K562 (cell line): ENCODE measurements at regions not wholly inside any gene's neighbourhood (a gene's known extent, or its start where the extent isn't known, plus 50 kb on each side); places are given as distances from the start of the nearest gene placed in this dataset.

Experiments
- ATAC-seq: fragments of 200-7000 bp; cut with Tn5 transposase; 3 replicates; pipeline ENCODE4 v1.9.1; 2020; ENCODE audit warnings: moderate library complexity
- BruUV-seq: library from RNA; stranded (reverse); fragments of 400-500 nt; replicated peaks from 2 replicates; lab custom pipeline; 2021; lab: Mats Ljungman, UMichigan
- CTCF ChIA-PET: fragments of 300-600 bp; formaldehyde crosslinking; extraction: SDS; loops from one replicate; lab custom pipeline; 2021; ENCODE audit warnings: low intra/inter-chr PET ratio; lab: Yijun Ruan, JAX
- POLR2A ChIA-PET: fragments of 300-600, 350-650 bp; sonication (Branson Sonifier 250); formaldehyde crosslinking; extraction: SDS; loops from one replicate; lab custom pipeline; 2021; ENCODE audit warnings: antibody characterized with exemption, inconsistent platforms; lab: Yijun Ruan, JAX
- DNase-seq, 4 experiments: peaks; one replicate each; pipeline versions ENCODE4 v3.0.0 to v3.0.0-alpha.2; 2011 to 2018; ENCODE audit warnings: low spot score in 3 of 4, mixed read lengths in 3 of 4; ENCODE audit errors: extremely low read depth in 1 of 4
- FAIRE-seq: peaks from 2 replicates; lab custom pipeline; 2011; peaks lifted over from hg19 to GRCh38; lab: Jason Lieb, UNC
- H2AFZ ChIP-seq: 2 replicates; pipeline ENCODE4 v1.6.0; 2011; ENCODE audit warnings: low read depth, low read length, control low read depth, inconsistent platforms
- H3K27ac ChIP-seq: fragments of 200-600 bp; 3 replicates; pipeline ENCODE4 v1.8.0; 2011; ENCODE audit warnings: low read depth, mild to moderate bottlenecking, control low read depth, inconsistent platforms, low read length, moderate library complexity, mixed read lengths; ENCODE audit errors: extremely low read depth
- H3K27me3 ChIP-seq, 2 experiments: fragments of 300-600 bp in 1 of 2; 2 replicates in 1 of 2; 3 replicates in 1 of 2; pipeline versions ENCODE4 v1.6.0 to v1.8.0; 2011; ENCODE audit warnings: inconsistent platforms in 2 of 2, low read length in 2 of 2, mild to moderate bottlenecking in 1 of 2, mixed read lengths in 1 of 2, moderate library complexity in 1 of 2; ENCODE audit not compliant: control insufficient read depth in 2 of 2, insufficient read depth in 2 of 2
- H3K36me3 ChIP-seq: fragments of 300-600 bp; 3 replicates; pipeline ENCODE4 v1.8.0; 2011; ENCODE audit warnings: mild to moderate bottlenecking, low read length, inconsistent platforms; ENCODE audit not compliant: control insufficient read depth, insufficient read depth
- H3K4me1 ChIP-seq, 2 experiments: fragments of 200-600 bp in 1 of 2; replicated peaks in 1 of 2; 2 replicates in 1 of 2; 3 replicates in 1 of 2; pipeline versions ENCODE4 v1.5.1 to v1.8.0; 2011; ENCODE audit warnings: inconsistent platforms in 2 of 2, low read length in 2 of 2, mild to moderate bottlenecking in 1 of 2, mixed read lengths in 1 of 2, moderate library complexity in 1 of 2; ENCODE audit not compliant: control insufficient read depth in 2 of 2, insufficient read depth in 2 of 2
- H3K4me2 ChIP-seq: 2 replicates; pipeline ENCODE4 v1.6.1; 2011; ENCODE audit warnings: low read length, control low read depth, inconsistent platforms, mixed read lengths; ENCODE audit not compliant: insufficient read depth
- H3K4me3 ChIP-seq: fragments of 200-600 bp; sonication (generic), shearing (Covaris generic); 2 replicates; pipeline ENCODE4 v1.5.1; 2016; ENCODE audit warnings: control low read depth, inconsistent platforms
- H3K79me2 ChIP-seq: fragments of 200-600 bp; 3 replicates; pipeline ENCODE4 v1.8.0; 2011; ENCODE audit warnings: low read length, inconsistent platforms; ENCODE audit not compliant: control insufficient read depth, insufficient read depth
- H3K9ac ChIP-seq, 2 experiments: 2 replicates each; pipeline versions ENCODE4 v1.6.0 to v1.6.1; 2011; ENCODE audit warnings: low read depth in 2 of 2, low read length in 2 of 2, control low read depth in 1 of 2, inconsistent platforms in 1 of 2, mild to moderate bottlenecking in 1 of 2, mixed read lengths in 1 of 2; ENCODE audit not compliant: insufficient read depth in 1 of 2
- H3K9me1 ChIP-seq: one replicate; pipeline ENCODE4 v1.6.0; 2011; ENCODE audit warnings: inconsistent platforms, mild to moderate bottlenecking, low read length, moderate library complexity; ENCODE audit not compliant: control insufficient read depth, insufficient read depth
- H3K9me3 ChIP-seq: replicated peaks from 2 replicates; pipeline ENCODE4 v1.5.1; 2011; ENCODE audit warnings: low read depth, low read length, inconsistent platforms; ENCODE audit not compliant: control insufficient read depth, insufficient read depth
- H4K20me1 ChIP-seq: replicated peaks from 2 replicates; pipeline ENCODE4 v1.6.1; 2011; ENCODE audit warnings: low read length, inconsistent platforms, mixed read lengths; ENCODE audit not compliant: control insufficient read depth, insufficient read depth
- CBFA2T2 ChIP-seq: fragments of 450-650 bp; conservative IDR thresholded peaks from 2 replicates; pipeline ENCODE4 v1.6.1; 2017; ENCODE audit warnings: mild to moderate bottlenecking
- ETV5 ChIP-seq: sonication (generic); formaldehyde crosslinking; IDR thresholded peaks from 2 replicates; pipeline ENCODE4 v1.4.0; 2020; ENCODE audit warnings: low read depth, mild to moderate bottlenecking, missing genetic modification reagents
- FOXK2 ChIP-seq, 2 experiments: fragments of 450-650 bp; IDR thresholded peaks in 1 of 2; conservative IDR thresholded peaks in 1 of 2; 2 replicates each; pipeline ENCODE4 v1.6.1; 2016; ENCODE audit warnings: low read depth in 2 of 2, mild to moderate bottlenecking in 1 of 2
- GABPB2 ChIP-seq: fragments of 250-450 bp; sonication (Bioruptor Pico); conservative IDR thresholded peaks from 2 replicates; pipeline ENCODE4 v1.5.1; 2021; ENCODE audit warnings: mild to moderate bottlenecking
- LCOR ChIP-seq: sonication (generic); formaldehyde crosslinking; IDR thresholded peaks from 2 replicates; pipeline ENCODE4 v1.8.0; 2022; ENCODE audit warnings: mild to moderate bottlenecking, missing genetic modification reagents
- PHF20 ChIP-seq: fragments of 450-650 bp; IDR thresholded peaks from 2 replicates; pipeline ENCODE4 v1.6.1; 2018; ENCODE audit not compliant: partially characterized antibody
- POLR2A ChIP-seq: fragments of 450-650 bp; conservative IDR thresholded peaks from 2 replicates; pipeline ENCODE4 v1.6.1; 2016
- RNF219 ChIP-seq: fragments of 250-450 bp; sonication (Bioruptor Pico); IDR thresholded peaks from 2 replicates; pipeline ENCODE4 v1.5.0; 2022; ENCODE audit warnings: mild to moderate bottlenecking
- SMARCA5 ChIP-seq: fragments of 450-650 bp; IDR thresholded peaks from 2 replicates; pipeline ENCODE4 v1.6.1; 2016
- ZBTB9 ChIP-seq: fragments of 450-650 bp; formaldehyde crosslinking; IDR thresholded peaks from 2 replicates; pipeline ENCODE4 v1.4.0; 2020; ENCODE audit warnings: mild to moderate bottlenecking, moderate library complexity
- ZNF239 ChIP-seq: fragments of 250-450 bp; sonication (Bioruptor Pico); IDR thresholded peaks from 2 replicates; pipeline ENCODE4 v1.4.0; 2020; ENCODE audit warnings: mild to moderate bottlenecking
- ZNF324 ChIP-seq: fragments of 250-450 bp; sonication (Bioruptor Pico); IDR thresholded peaks from 2 replicates; pipeline ENCODE4 v1.4.0; 2020; ENCODE audit warnings: mild to moderate bottlenecking
- ZSCAN29 ChIP-seq: fragments of 450-650 bp; IDR thresholded peaks from 2 replicates; pipeline ENCODE4 v1.6.1; 2017
- WGBS: fragments of 100-300 bp; shearing (Covaris generic); methylation state at CpG from one replicate; pipeline ENCODE4 v1.1.6; 2016; ENCODE audit warnings: low coverage, mixed read lengths; ENCODE audit not compliant: insufficient coverage; ENCODE audit errors: missing lambda C conversion rate; 5-methylcytosine and 5-hydroxymethylcytosine counted together
- in situ Hi-C: fragments of 300-500 bp; cut with MboI; formaldehyde crosslinking; loops from 4 replicates; pipeline ENCODE4 v1.15.0; 2018; ENCODE audit warnings: inconsistent platforms, mixed read lengths
- intact Hi-C: fragments of 100-400 bp; cut with micrococcal nuclease; formaldehyde crosslinking; loops from 2 replicates; pipeline ENCODE4 v1.14.2; 2022

GRCh38 chr13:43979492-43979891, 99.8 kb downstream of the LACC1 start:
- 0% methylated on average over 2 of the region's 2 CpGs for WGBS

More at GRCh38 chr13:43979492-43979891, 99.8 kb downstream of the LACC1 start:
- DNase-seq (no peak), FAIRE-seq (no peak), ATAC-seq (no peak)
- Histone ChIP-seq H3K9ac (no peak overlapping the region), H4K20me1 (no peaks in the 10 kb centered on the region), H2AFZ (no peak overlapping the region), H3K4me1 (no peaks in the 10 kb centered on the region), H3K36me3 (no peaks in the 10 kb centered on the region), H3K27me3 (no peaks in the 10 kb centered on the region), H3K9me3 (no peaks in the 10 kb centered on the region), H3K4me2 (no peak overlapping the region), H3K27ac (no peak overlapping the region), H3K9me1 (no peaks in the 10 kb centered on the region), H3K79me2 (no peaks in the 10 kb centered on the region), H3K4me3 (no peak overlapping the region)
- ChIA-PET CTCF (no interaction called here), POLR2A (no interaction called here)
- intact Hi-C loops (no loop called here), in situ Hi-C loops (no loop called here)
- no peak for TF ChIP-seq LCOR (CRISPR knock-in tag)
- TF ChIP-seq SMARCA5, result no peak
- TF ChIP-seq ZSCAN29, result no peak
- TF ChIP-seq PHF20, result no peak
- TF ChIP-seq POLR2A, result no peak
- TF ChIP-seq FOXK2 (conservative IDR thresholded peaks at IDR 0.05 in 1 of 2, IDR thresholded peaks at IDR 0.05 in 1 of 2; ENCODE audit: low read depth in 2 of 2), result no peak
- TF ChIP-seq ZNF324, result no peak
- TF ChIP-seq ETV5 (CRISPR knock-in tag), result no peak
- no peak for TF ChIP-seq CBFA2T2
- no peak for TF ChIP-seq GABPB2 (CRISPR knock-in tag)
- TF ChIP-seq RNF219 (CRISPR knock-in tag), result no peak
- no peak for TF ChIP-seq ZBTB9 (CRISPR knock-in tag)
- no peak for TF ChIP-seq ZNF239
- BruUV-seq, result no TSS peak
